Central memory CD8-positive, alpha-beta T cell (primary cell): ENCODE measurements at regions not wholly inside any gene's neighbourhood (a gene's known extent, or its start where the extent isn't known, plus 50 kb on each side); places are given as distances from the start of the nearest gene placed in this dataset.

ENCODE experiments used
- ATAC-seq: fragments of 150-1000 bp; cut with Tn5 transposase; replicated peaks from 2 replicates; pipeline ENCODE4 v1.10.0; 2022; ENCODE audit warnings: mild to moderate bottlenecking, moderate FRiP score, moderate number of reproducible peaks; ENCODE audit not compliant: poor library complexity, severe bottlenecking; ENCODE audit errors: extremely low read depth
- DNase-seq, 2 donors: peaks; one replicate each; pipeline ENCODE4 v3.0.0; 2021; ENCODE audit warnings: low spot score in 2 of 2
- H3K27ac Mint-ChIP-seq: one replicate; pipeline ENCODE4 v1.8.0; 2022; ENCODE audit warnings: low read depth, mild to moderate bottlenecking, moderate library complexity, mixed read lengths
- H3K27me3 Mint-ChIP-seq: one replicate; pipeline ENCODE4 v1.8.0; 2022; ENCODE audit warnings: mixed read lengths
- H3K36me3 Mint-ChIP-seq: one replicate; pipeline ENCODE4 v1.8.0; 2022; ENCODE audit warnings: mild to moderate bottlenecking, moderate library complexity, mixed read lengths; ENCODE audit not compliant: insufficient read depth
- H3K4me1 Mint-ChIP-seq: one replicate; pipeline ENCODE4 v1.8.0; 2022; ENCODE audit warnings: mixed read lengths
- H3K4me3 Mint-ChIP-seq: one replicate; pipeline ENCODE4 v1.8.0; 2022; ENCODE audit warnings: mild to moderate bottlenecking, moderate library complexity, mixed read lengths
- H3K9me3 Mint-ChIP-seq: one replicate; pipeline ENCODE4 v1.8.0; 2022; ENCODE audit warnings: mixed read lengths

- Mint-ChIP-seq H3K9me3 (peaks cover 16% of the 10 kb centered on the region), H3K4me3 (peak overlapping the region; percentile 18), H3K4me1 (peaks cover 26% of the 10 kb centered on the region), H3K27me3 (no peaks in the 10 kb centered on the region), H3K27ac (peak overlapping the region; percentile 26), H3K36me3 (peaks cover 2% of the 10 kb centered on the region)
- no peak for ATAC-seq
- DNase-seq: no peak
Observed at GRCh38 chr15:95734422-95735316, 595.8 kb upstream of the NR2F2 start.

- Mint-ChIP-seq H3K27me3 (no peaks in the 10 kb centered on the region), H3K27ac (no peak overlapping the region), H3K4me1 (peaks cover 36% of the 10 kb centered on the region), H3K4me3 (no peak overlapping the region), H3K36me3 (peaks cover 2% of the 10 kb centered on the region), H3K9me3 (peaks cover 16% of the 10 kb centered on the region)
- DNase-seq: no peak
- ATAC-seq: no peak
Observed at GRCh38 chr15:95737060-95737459, 593.4 kb upstream of the NR2F2 start.

GRCh38 chr15:95739131-95739530 is 591.4 kb upstream of the NR2F2 start:
- no peaks in the 10 kb centered on the region for H3K27me3 Mint-ChIP-seq
- H3K4me1 Mint-ChIP-seq: peaks cover 34% of the 10 kb centered on the region
- no peak overlapping the region for H3K27ac Mint-ChIP-seq
- DNase-seq (no peak), ATAC-seq (no peak)
- H3K4me3 Mint-ChIP-seq: no peak overlapping the region
- H3K36me3 Mint-ChIP-seq: peaks cover 2% of the 10 kb centered on the region
- peaks cover 27% of the 10 kb centered on the region for H3K9me3 Mint-ChIP-seq

- no peak for DNase-seq
- Mint-ChIP-seq H3K27ac (no peak overlapping the region), H3K27me3 (no peaks in the 10 kb centered on the region), H3K4me3 (peak overlapping the region; percentile 51), H3K4me1 (peaks cover 12% of the 10 kb centered on the region), H3K9me3 (peaks cover 12% of the 10 kb centered on the region), H3K36me3 (no peaks in the 10 kb centered on the region)
- ATAC-seq: peak; percentile 36
Observed at GRCh38 chr15:95741830-95742229, 588.7 kb upstream of the NR2F2 start.

- peak overlapping the region; percentile 51 for H3K4me3 Mint-ChIP-seq
Observed at GRCh38 chr15:95742256-95742655, 588.2 kb upstream of the NR2F2 start.

GRCh38 chr15:95742836-95743235 is 587.7 kb upstream of the NR2F2 start:
- peaks cover 12% of the 10 kb centered on the region for H3K4me1 Mint-ChIP-seq
- no peak overlapping the region for H3K4me3 Mint-ChIP-seq
- DNase-seq (no peak), ATAC-seq (no peak)
- peaks cover 12% of the 10 kb centered on the region for H3K9me3 Mint-ChIP-seq
- no peak overlapping the region for H3K27ac Mint-ChIP-seq
- no peaks in the 10 kb centered on the region for H3K36me3 Mint-ChIP-seq
- no peaks in the 10 kb centered on the region for H3K27me3 Mint-ChIP-seq

More at GRCh38 chr15:95742256-95742655, 588.2 kb upstream of the NR2F2 start:
- H3K27me3 Mint-ChIP-seq: no peaks in the 10 kb centered on the region
- H3K36me3 Mint-ChIP-seq: no peaks in the 10 kb centered on the region
- peaks cover 12% of the 10 kb centered on the region for H3K4me1 Mint-ChIP-seq
- DNase-seq: no peak
- H3K9me3 Mint-ChIP-seq: peaks cover 12% of the 10 kb centered on the region
- ATAC-seq: no peak
- no peak overlapping the region for H3K27ac Mint-ChIP-seq

- H3K4me3 Mint-ChIP-seq: no peak overlapping the region
- H3K27me3 Mint-ChIP-seq: no peaks in the 10 kb centered on the region
- no peaks in the 10 kb centered on the region for H3K36me3 Mint-ChIP-seq
- no peak for DNase-seq
- no peak overlapping the region for H3K27ac Mint-ChIP-seq
- no peaks in the 10 kb centered on the region for H3K4me1 Mint-ChIP-seq
- H3K9me3 Mint-ChIP-seq: no peaks in the 10 kb centered on the region
- ATAC-seq: no peak
Observed at GRCh38 chr15:95757171-95757570, 573.3 kb upstream of the NR2F2 start.

- H3K4me3 Mint-ChIP-seq: no peak overlapping the region
- DNase-seq (no peak), ATAC-seq (no peak)
- H3K27me3 Mint-ChIP-seq: no peaks in the 10 kb centered on the region
- no peak overlapping the region for H3K27ac Mint-ChIP-seq
- H3K4me1 Mint-ChIP-seq: no peaks in the 10 kb centered on the region
- no peaks in the 10 kb centered on the region for H3K9me3 Mint-ChIP-seq
- no peaks in the 10 kb centered on the region for H3K36me3 Mint-ChIP-seq
Observed at GRCh38 chr15:95758451-95758850, 572.0 kb upstream of the NR2F2 start.

GRCh38 chr15:95758851-95759250 is 571.6 kb upstream of the NR2F2 start:
- H3K36me3 Mint-ChIP-seq: no peaks in the 10 kb centered on the region
- H3K4me3 Mint-ChIP-seq: no peak overlapping the region
- no peaks in the 10 kb centered on the region for H3K27me3 Mint-ChIP-seq
- DNase-seq: no peak
- no peaks in the 10 kb centered on the region for H3K4me1 Mint-ChIP-seq
- no peaks in the 10 kb centered on the region for H3K9me3 Mint-ChIP-seq
- no peak overlapping the region for H3K27ac Mint-ChIP-seq
- ATAC-seq: no peak

GRCh38 chr15:95760508-95760907 is 570.0 kb upstream of the NR2F2 start:
- no peaks in the 10 kb centered on the region for H3K9me3 Mint-ChIP-seq
- no peaks in the 10 kb centered on the region for H3K4me1 Mint-ChIP-seq
- no peak overlapping the region for H3K4me3 Mint-ChIP-seq
- H3K27ac Mint-ChIP-seq: no peak overlapping the region
- DNase-seq: no peak
- no peak for ATAC-seq
- H3K27me3 Mint-ChIP-seq: no peaks in the 10 kb centered on the region
- no peaks in the 10 kb centered on the region for H3K36me3 Mint-ChIP-seq

GRCh38 chr15:95761501-95762165 is 568.9 kb upstream of the NR2F2 start:
- no peaks in the 10 kb centered on the region for H3K36me3 Mint-ChIP-seq
- no peaks in the 10 kb centered on the region for H3K9me3 Mint-ChIP-seq
- H3K27me3 Mint-ChIP-seq: no peaks in the 10 kb centered on the region
- H3K4me1 Mint-ChIP-seq: no peaks in the 10 kb centered on the region
- ATAC-seq: no peak
- H3K27ac Mint-ChIP-seq: no peak overlapping the region
- DNase-seq: no peak
- H3K4me3 Mint-ChIP-seq: no peak overlapping the region

GRCh38 chr15:95763426-95763825 is 567.1 kb upstream of the NR2F2 start:
- Mint-ChIP-seq H3K9me3 (no peaks in the 10 kb centered on the region), H3K36me3 (no peaks in the 10 kb centered on the region), H3K27me3 (no peaks in the 10 kb centered on the region), H3K4me3 (no peak overlapping the region), H3K27ac (no peak overlapping the region), H3K4me1 (no peaks in the 10 kb centered on the region)
- DNase-seq (no peak), ATAC-seq (no peak)

GRCh38 chr15:95765161-95765560 is 565.3 kb upstream of the NR2F2 start:
- ATAC-seq: no peak

More at GRCh38 chr15:95765161-95765560, 565.3 kb upstream of the NR2F2 start:
- Mint-ChIP-seq H3K9me3 (no peaks in the 10 kb centered on the region), H3K36me3 (no peaks in the 10 kb centered on the region), H3K4me1 (no peaks in the 10 kb centered on the region), H3K4me3 (no peak overlapping the region), H3K27ac (no peak overlapping the region), H3K27me3 (peaks cover 4% of the 10 kb centered on the region)
- DNase-seq: no peak
